ENCODE measurements at regions not wholly inside any gene's neighbourhood (a gene's known extent, or its start where the extent isn't known, plus 50 kb on each side); places are given as distances from the start of the nearest gene placed in this dataset.

DNA sequence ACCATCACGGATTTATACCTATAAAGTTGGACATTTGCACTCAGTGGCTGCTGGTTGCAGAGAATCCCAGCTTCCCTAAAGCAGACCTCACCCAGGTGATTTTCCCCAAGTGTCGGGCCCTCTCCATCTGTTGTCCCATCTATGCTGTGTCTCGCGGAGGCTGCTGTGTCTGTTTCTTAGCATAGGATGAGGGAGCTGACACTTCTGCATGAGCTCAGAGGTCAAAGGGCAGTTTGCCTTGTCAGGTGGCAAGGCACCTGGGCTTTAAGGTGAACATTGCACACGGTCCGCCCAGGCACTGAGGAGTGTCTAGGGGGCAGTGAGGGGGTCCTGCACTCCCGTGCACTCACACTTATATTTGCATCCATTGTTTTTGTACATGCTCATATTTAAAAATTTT, 151.6 kb downstream of the ZIC5 start:
- CTCF ChIA-PET = no interaction called here
- H3K36me3 Mint-ChIP-seq (ENCODE audit: low read depth) = no peaks in the 10 kb centered on the region
- peaks cover 6% of the 10 kb centered on the region for H3K9me3 Mint-ChIP-seq
- ATAC-seq (ENCODE audit: low read depth) = no peak
- intact Hi-C loops (cut with micrococcal nuclease) = no loop called here
- H3K27me3 Mint-ChIP-seq = no peaks in the 10 kb centered on the region
- no peak overlapping the region for H3K4me3 Mint-ChIP-seq
- POLR2A ChIA-PET = no interaction called here
- TF ChIP-seq, protein P1, sequence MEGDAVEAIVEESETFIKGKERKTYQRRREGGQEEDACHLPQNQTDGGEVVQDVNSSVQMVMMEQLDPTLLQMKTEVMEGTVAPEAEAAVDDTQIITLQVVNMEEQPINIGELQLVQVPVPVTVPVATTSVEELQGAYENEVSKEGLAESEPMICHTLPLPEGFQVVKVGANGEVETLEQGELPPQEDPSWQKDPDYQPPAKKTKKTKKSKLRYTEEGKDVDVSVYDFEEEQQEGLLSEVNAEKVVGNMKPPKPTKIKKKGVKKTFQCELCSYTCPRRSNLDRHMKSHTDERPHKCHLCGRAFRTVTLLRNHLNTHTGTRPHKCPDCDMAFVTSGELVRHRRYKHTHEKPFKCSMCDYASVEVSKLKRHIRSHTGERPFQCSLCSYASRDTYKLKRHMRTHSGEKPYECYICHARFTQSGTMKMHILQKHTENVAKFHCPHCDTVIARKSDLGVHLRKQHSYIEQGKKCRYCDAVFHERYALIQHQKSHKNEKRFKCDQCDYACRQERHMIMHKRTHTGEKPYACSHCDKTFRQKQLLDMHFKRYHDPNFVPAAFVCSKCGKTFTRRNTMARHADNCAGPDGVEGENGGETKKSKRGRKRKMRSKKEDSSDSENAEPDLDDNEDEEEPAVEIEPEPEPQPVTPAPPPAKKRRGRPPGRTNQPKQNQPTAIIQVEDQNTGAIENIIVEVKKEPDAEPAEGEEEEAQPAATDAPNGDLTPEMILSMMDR (IDR thresholded peaks at IDR 0.05) = no peak
- H3K4me1 Mint-ChIP-seq = no peaks in the 10 kb centered on the region
- DNase-seq = no peak
- H3K27ac Mint-ChIP-seq = no peak overlapping the region

DNA sequence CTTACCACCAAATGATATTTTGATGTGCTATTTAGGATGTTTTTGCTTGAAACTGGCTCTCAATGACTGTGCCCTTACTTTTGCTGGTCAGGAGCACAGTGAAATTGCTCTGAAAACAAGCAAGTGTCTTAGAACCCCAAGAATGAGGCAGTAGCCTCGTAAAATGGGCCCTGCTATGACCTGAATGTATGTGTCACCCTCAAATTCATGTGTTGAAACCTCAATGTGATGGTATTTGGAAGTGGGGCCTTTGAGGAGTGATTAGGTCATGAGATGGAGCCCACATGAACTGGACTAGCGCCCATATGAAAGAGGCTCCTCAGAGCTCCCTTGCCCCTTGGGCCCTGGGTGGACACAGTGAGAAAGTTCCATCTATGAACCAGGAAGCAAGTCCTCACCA, 155.2 kb downstream of the ZIC5 start:
- peaks cover 3% of the 10 kb centered on the region for H3K9me3 Mint-ChIP-seq
- TF ChIP-seq, protein P1 (IDR thresholded peaks at IDR 0.05) = no peak
- H3K36me3 Mint-ChIP-seq (ENCODE audit: low read depth) = no peaks in the 10 kb centered on the region
- ChIA-PET POLR2A (no interaction called here), CTCF (no interaction called here)
- intact Hi-C loops (cut with micrococcal nuclease) = no loop called here
- no peaks in the 10 kb centered on the region for H3K4me1 Mint-ChIP-seq
- no peaks in the 10 kb centered on the region for H3K27me3 Mint-ChIP-seq
- H3K27ac Mint-ChIP-seq = no peak overlapping the region
- no peak overlapping the region for H3K4me3 Mint-ChIP-seq
- no peak for ATAC-seq (ENCODE audit: low read depth)
- DNase-seq = no peak

DNA sequence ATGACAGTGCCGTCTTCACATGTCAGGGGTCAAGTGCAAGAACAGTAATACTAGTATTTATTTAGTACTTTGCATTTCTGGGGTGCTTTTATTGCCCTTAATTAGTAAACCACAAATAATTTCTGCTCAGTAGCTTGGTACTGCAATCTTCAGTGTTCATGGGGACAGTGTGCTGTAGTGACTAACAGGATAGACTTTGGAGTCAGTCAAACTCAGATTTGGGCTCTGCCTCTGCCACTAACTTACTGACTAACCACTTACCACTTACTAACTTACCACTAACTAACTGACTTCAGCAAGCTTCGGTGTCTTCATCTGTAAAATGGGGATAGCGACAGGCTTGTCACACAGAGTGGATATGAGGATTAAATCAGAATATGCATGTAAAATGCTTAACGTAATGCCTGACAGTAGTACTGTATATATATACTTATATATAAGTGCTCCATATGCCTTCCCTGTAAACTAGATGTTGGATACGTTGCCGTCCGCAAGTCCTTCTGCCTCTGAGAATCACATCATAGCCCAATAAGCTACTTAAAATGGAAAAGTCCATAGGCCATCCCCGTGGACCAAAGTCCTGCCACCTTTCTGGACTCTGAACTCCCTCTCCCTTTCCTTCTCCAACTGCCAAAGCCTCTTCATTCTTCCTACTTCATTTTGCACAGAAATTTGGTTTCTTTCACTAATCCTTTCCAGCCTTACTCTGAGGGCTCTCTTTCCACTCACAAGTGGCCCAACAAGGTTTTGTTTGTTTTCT, 158.1 kb downstream of the ZIC5 start:
- intact Hi-C loops (cut with micrococcal nuclease) = no loop called here
- ChIA-PET POLR2A (no interaction called here), CTCF (no interaction called here)
- H3K4me1 Mint-ChIP-seq = no peaks in the 10 kb centered on the region
- H3K27ac Mint-ChIP-seq = no peak overlapping the region
- DNase-seq (no peak), ATAC-seq (ENCODE audit: low read depth) (no peak)
- no peaks in the 10 kb centered on the region for H3K36me3 Mint-ChIP-seq (ENCODE audit: low read depth)
- peaks cover 3% of the 10 kb centered on the region for H3K9me3 Mint-ChIP-seq
- TF ChIP-seq, protein P1 (IDR thresholded peaks at IDR 0.05) = no peak
- H3K4me3 Mint-ChIP-seq = no peak overlapping the region
- H3K27me3 Mint-ChIP-seq = no peaks in the 10 kb centered on the region

DNA sequence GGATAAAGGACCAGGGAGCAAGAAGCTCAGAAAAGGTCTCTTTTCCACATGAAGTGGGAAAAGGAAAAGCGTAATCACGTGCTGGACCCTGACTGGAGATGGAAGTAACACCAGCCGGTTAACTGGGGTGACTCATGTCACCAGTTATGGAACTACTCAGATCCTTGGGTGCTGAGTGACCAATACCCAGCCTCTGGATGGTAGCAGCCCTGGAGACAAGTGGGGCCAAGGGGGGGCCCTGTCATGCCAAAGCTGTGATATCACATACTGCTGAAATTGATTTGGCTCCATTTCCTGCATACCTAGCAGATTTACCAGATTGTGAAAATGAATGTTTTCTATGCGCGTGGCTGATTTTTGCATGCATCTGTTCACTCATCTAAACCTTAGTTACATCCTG, 158.9 kb downstream of the ZIC5 start:
- DNase-seq = no peak
- no peak for ATAC-seq (ENCODE audit: low read depth)
- Mint-ChIP-seq H3K27ac (no peak overlapping the region), H3K4me1 (no peaks in the 10 kb centered on the region), H3K36me3 (ENCODE audit: low read depth) (no peaks in the 10 kb centered on the region), H3K27me3 (no peaks in the 10 kb centered on the region), H3K9me3 (peaks cover 3% of the 10 kb centered on the region), H3K4me3 (no peak overlapping the region)
- CTCF ChIA-PET = no interaction called here
- TF ChIP-seq, protein P1 (IDR thresholded peaks at IDR 0.05) = no peak
- POLR2A ChIA-PET = no interaction called here
- intact Hi-C loops (cut with micrococcal nuclease) = no loop called here

DNA sequence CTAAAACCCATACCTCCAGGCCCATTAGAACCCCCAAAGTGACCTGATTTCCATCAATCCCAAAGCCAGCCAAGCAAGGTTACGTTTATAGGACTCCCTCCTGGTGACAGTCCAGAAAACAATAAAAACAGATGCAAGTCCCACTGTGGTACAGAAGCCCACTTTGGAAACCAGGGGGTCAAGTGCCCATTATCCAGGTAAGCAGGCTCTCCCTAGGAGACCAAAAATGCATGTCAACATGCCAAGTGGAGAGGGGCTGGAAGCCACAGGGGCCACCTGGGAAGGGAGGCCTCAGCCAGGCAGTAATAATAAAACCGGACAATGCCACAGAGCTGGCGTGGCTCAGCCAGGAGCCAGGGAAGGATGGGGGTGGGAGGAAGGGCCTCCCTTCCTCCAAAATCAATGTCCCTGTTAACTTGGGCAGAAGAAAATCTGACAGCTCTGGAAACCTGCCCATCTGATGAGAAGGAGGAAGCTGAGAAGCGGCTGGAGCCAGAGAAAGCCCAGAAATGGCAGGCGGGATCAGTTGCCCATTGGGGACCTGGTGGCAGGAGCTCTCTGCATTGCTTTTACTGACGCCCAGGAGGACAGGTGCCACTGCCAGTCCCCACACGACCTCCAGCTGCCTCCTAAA, 160.4 kb downstream of the ZIC5 start:
- Mint-ChIP-seq H3K27ac (no peak overlapping the region), H3K4me1 (no peaks in the 10 kb centered on the region), H3K36me3 (ENCODE audit: low read depth) (no peaks in the 10 kb centered on the region), H3K27me3 (no peaks in the 10 kb centered on the region), H3K4me3 (no peak overlapping the region), H3K9me3 (peaks cover 3% of the 10 kb centered on the region)
- TF ChIP-seq, protein P1 (IDR thresholded peaks at IDR 0.05) = no peak
- ATAC-seq (ENCODE audit: low read depth) (no peak), DNase-seq (no peak)
- POLR2A ChIA-PET = no interaction called here
- intact Hi-C loops (cut with micrococcal nuclease) = no loop called here
- CTCF ChIA-PET = no interaction called here
